OCI-LY3 (cell line): ENCODE measurements at regions not wholly inside any gene's neighbourhood (a gene's known extent, or its start where the extent isn't known, plus 50 kb on each side); places are given as distances from the start of the nearest gene placed in this dataset.

Experiments used
- H2AFZ ChIP-seq: fragments of 200-600, 300-600 bp; shearing (Covaris generic); 2 replicates; pipeline ENCODE4 v1.6.0; 2014; ENCODE audit warnings: antibody characterized with exemption, low read depth, low read length
- H3K27ac ChIP-seq: fragments of 200-600, 300-600 bp; sonication (generic); 2 replicates; pipeline ENCODE4 v1.5.1; 2014; ENCODE audit warnings: mild to moderate bottlenecking, low read length, moderate library complexity, mixed read lengths
- H3K27me3 ChIP-seq: fragments of 200-600, 300-600 bp; sonication (generic); 2 replicates; pipeline ENCODE4 v1.6.1; 2014; ENCODE audit warnings: low read depth, low read length, mixed read lengths
- H3K36me3 ChIP-seq: fragments of 200-600, 300-600 bp; sonication (generic); replicated peaks from 2 replicates; pipeline ENCODE3; 2014; ENCODE audit warnings: low read depth, low read length, mixed read lengths
- H3K4me1 ChIP-seq: fragments of 300-600, 200-600 bp; sonication (generic); 2 replicates; pipeline ENCODE4 v1.6.1; 2014; ENCODE audit warnings: low read length, mixed read lengths
- H3K4me2 ChIP-seq: fragments of 200-600, 300-600 bp; sonication (generic); 2 replicates; pipeline ENCODE4 v1.6.1; 2014; ENCODE audit warnings: low read length, mixed read lengths
- H3K4me3 ChIP-seq: fragments of 300-600, 200-600 bp; sonication (generic); 2 replicates; pipeline ENCODE4 v1.5.1; 2014; ENCODE audit warnings: antibody characterized with exemption, mild to moderate bottlenecking, low read length, moderate library complexity
- H3K79me2 ChIP-seq: fragments of 300-600, 200-600 bp; shearing (Covaris generic); 2 replicates; pipeline ENCODE4 v1.6.1; 2014; ENCODE audit warnings: mild to moderate bottlenecking, low read length, mixed read lengths
- H3K9ac ChIP-seq: fragments of 300-600, 200-600 bp; shearing (Covaris generic); 2 replicates; pipeline ENCODE4 v1.6.0; 2014; ENCODE audit warnings: mild to moderate bottlenecking, low read length, moderate library complexity
- H3K9me3 ChIP-seq: fragments of 200-600, 300-600 bp; shearing (Covaris generic); 2 replicates; pipeline ENCODE4 v1.6.1; 2014; ENCODE audit warnings: low read length, mixed read lengths; ENCODE audit not compliant: insufficient read depth
- H4K20me1 ChIP-seq: fragments of 200-600, 300-600 bp; sonication (generic); 2 replicates; pipeline ENCODE4 v1.6.1; 2016; ENCODE audit warnings: low read length, mixed read lengths; ENCODE audit not compliant: insufficient read depth
- EZH2phosphoT487 ChIP-seq: fragments of 200-600 bp; shearing (Covaris generic); IDR thresholded peaks from 2 replicates; pipeline ENCODE4 v1.6.1; 2018; ENCODE audit warnings: antibody characterized with exemption, mixed run types, low read depth
- TF ChIP-seq, protein P1 (sequence below): fragments of 200-600, 300-600 bp; sonication (generic); IDR thresholded peaks from 2 replicates; pipeline ENCODE4 v1.5.1; 2014; ENCODE audit warnings: antibody characterized with exemption, low read length, low read depth

GRCh38 chr7:130949550-130949949, 215.5 kb upstream of the KLF14 start:
- Histone ChIP-seq H2AFZ (no peak overlapping the region), H3K27ac (peak overlapping the region; percentile 74), H3K27me3 (no peaks in the 10 kb centered on the region), H3K4me1 (peaks cover 95% of the 10 kb centered on the region), H3K4me2 (peak overlapping the region; percentile 97), H3K9ac (no peak overlapping the region), H3K9me3 (no peaks in the 10 kb centered on the region), H4K20me1 (peaks cover 97% of the 10 kb centered on the region), H3K36me3 (peaks cover 65% of the 10 kb centered on the region), H3K79me2 (peaks cover 100% of the 10 kb centered on the region), H3K4me3 (peak overlapping the region; percentile 23; the same call in 1 of the 2 replicates)
- no peak for TF ChIP-seq EZH2phosphoT487
- TF ChIP-seq, protein P1, sequence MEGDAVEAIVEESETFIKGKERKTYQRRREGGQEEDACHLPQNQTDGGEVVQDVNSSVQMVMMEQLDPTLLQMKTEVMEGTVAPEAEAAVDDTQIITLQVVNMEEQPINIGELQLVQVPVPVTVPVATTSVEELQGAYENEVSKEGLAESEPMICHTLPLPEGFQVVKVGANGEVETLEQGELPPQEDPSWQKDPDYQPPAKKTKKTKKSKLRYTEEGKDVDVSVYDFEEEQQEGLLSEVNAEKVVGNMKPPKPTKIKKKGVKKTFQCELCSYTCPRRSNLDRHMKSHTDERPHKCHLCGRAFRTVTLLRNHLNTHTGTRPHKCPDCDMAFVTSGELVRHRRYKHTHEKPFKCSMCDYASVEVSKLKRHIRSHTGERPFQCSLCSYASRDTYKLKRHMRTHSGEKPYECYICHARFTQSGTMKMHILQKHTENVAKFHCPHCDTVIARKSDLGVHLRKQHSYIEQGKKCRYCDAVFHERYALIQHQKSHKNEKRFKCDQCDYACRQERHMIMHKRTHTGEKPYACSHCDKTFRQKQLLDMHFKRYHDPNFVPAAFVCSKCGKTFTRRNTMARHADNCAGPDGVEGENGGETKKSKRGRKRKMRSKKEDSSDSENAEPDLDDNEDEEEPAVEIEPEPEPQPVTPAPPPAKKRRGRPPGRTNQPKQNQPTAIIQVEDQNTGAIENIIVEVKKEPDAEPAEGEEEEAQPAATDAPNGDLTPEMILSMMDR = no peak

DNA sequence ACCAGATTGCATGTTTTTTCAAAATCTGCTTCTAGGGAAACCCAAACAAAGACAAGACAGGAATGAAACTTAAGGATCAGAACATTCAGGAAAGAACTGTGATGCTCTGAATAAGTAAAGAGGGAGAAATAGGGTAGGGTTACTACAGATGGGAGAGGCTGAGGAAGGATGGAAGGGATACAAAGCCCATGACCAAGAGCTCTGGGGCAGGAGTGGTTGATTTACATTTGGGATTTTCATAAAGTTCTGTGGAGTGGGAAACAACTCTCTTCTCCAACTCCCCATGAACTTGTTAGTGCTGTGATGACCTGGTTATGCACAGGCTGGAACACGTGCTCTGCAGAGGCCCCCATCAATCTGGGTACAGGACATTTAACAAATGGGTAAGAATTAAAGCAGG, 216.0 kb upstream of the KLF14 start:
- TF ChIP-seq, protein P1 = no peak
- TF ChIP-seq EZH2phosphoT487 = no peak
- Histone ChIP-seq H3K27ac (peak overlapping the region; percentile 74), H3K79me2 (peaks cover 100% of the 10 kb centered on the region), H3K4me1 (peaks cover 95% of the 10 kb centered on the region), H3K9me3 (no peaks in the 10 kb centered on the region), H3K4me2 (peak overlapping the region; percentile 97), H3K4me3 (peak overlapping the region; percentile 7; the same call in 1 of the 2 replicates), H3K27me3 (no peaks in the 10 kb centered on the region), H2AFZ (no peak overlapping the region), H4K20me1 (peaks cover 97% of the 10 kb centered on the region), H3K9ac (no peak overlapping the region), H3K36me3 (peaks cover 65% of the 10 kb centered on the region)

DNA sequence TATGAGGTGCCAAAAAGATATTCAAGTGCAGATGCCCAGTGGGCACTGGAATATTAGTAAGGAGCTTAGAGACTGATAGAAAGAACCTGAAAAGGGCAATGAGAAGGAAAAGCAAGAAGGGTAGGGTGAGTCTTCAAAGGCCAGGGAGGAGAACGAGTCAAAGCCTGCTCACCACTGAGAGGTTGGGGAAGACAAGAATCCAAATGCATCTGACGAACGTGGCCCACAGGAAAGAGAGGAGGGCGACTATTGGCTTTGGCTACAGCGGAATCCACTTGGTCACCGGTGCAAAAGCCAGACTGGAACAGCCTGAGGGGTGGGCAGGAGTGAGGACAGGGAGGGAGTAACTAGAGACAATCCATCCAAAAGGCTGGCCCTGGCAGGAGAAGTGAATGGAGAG, 216.7 kb upstream of the KLF14 start:
- Histone ChIP-seq H3K4me2 (peak overlapping the region; percentile 97), H3K4me1 (peaks cover 95% of the 10 kb centered on the region), H3K36me3 (peaks cover 72% of the 10 kb centered on the region), H4K20me1 (peaks cover 98% of the 10 kb centered on the region), H3K9ac (no peak overlapping the region), H3K4me3 (0 out of 2 replicates have a peak overlapping the region, but pooled peaks have one; percentile 92), H3K27ac (peak overlapping the region; percentile 74), H3K9me3 (no peaks in the 10 kb centered on the region), H3K27me3 (no peaks in the 10 kb centered on the region), H2AFZ (no peak overlapping the region), H3K79me2 (peaks cover 100% of the 10 kb centered on the region)
- TF ChIP-seq, protein P1 = no peak
- no peak for TF ChIP-seq EZH2phosphoT487

GRCh38 chr7:130951303-130951975, 217.4 kb upstream of the KLF14 start:
- peaks cover 95% of the 10 kb centered on the region for H3K4me1 ChIP-seq
- peak overlapping the region; percentile 92 for H3K4me3 ChIP-seq
- H3K4me2 ChIP-seq = peak overlapping the region; percentile 97
- H3K79me2 ChIP-seq = peaks cover 100% of the 10 kb centered on the region
- no peak overlapping the region for H2AFZ ChIP-seq
- H3K9me3 ChIP-seq = no peaks in the 10 kb centered on the region
- peaks cover 75% of the 10 kb centered on the region for H3K36me3 ChIP-seq
- H4K20me1 ChIP-seq = peaks cover 98% of the 10 kb centered on the region
- TF ChIP-seq EZH2phosphoT487 = no peak
- TF ChIP-seq, protein P1 = no peak
- H3K27ac ChIP-seq = peak overlapping the region; percentile 74
- peak overlapping the region; percentile 34 for H3K9ac ChIP-seq
- no peaks in the 10 kb centered on the region for H3K27me3 ChIP-seq
